Eye (tissue), 1 donor: ENCODE measurements at regions not wholly inside any gene's neighbourhood (a gene's known extent, or its start where the extent isn't known, plus 50 kb on each side); places are given as distances from the start of the nearest gene placed in this dataset.
"Not testable (repeated sequence)": the region's sequence is repeated elsewhere in the genome, so short reads cannot be mapped to it uniquely, and the experiment has no call there.

Source experiments
- DNase-seq: peaks from one replicate; pipeline ENCODE4 v3.0.0-alpha.2; 2015

- not testable (repeated sequence) for DNase-seq
Measured at GRCh38 chr5:130294798-130295197, 390.5 kb downstream of the CHSY3 start.

GRCh38 chr5:130290219-130290618 lies 386.0 kb downstream of the CHSY3 start:
- no peak for DNase-seq

GRCh38 chr5:130289132-130290088 lies 385.1 kb downstream of the CHSY3 start:
- DNase-seq = no peak

GRCh38 chr5:130287438-130287837 lies 383.2 kb downstream of the CHSY3 start:
- no peak for DNase-seq

- DNase-seq = no peak
Measured at GRCh38 chr5:130286971-130287370, 382.7 kb downstream of the CHSY3 start.

- DNase-seq = no peak
Measured at GRCh38 chr5:130282049-130282448, 377.8 kb downstream of the CHSY3 start.

GRCh38 chr5:130280528-130281217 lies 376.4 kb downstream of the CHSY3 start:
- no peak for DNase-seq

GRCh38 chr5:130279386-130279785 lies 375.1 kb downstream of the CHSY3 start:
- DNase-seq = no peak

GRCh38 chr5:130278136-130278535 lies 373.9 kb downstream of the CHSY3 start:
- no peak for DNase-seq

- DNase-seq = no peak
Measured at GRCh38 chr5:130277522-130277921, 373.3 kb downstream of the CHSY3 start.

- no peak for DNase-seq
Measured at GRCh38 chr5:130277002-130277401, 372.7 kb downstream of the CHSY3 start.

- no peak for DNase-seq
Measured at GRCh38 chr5:130272837-130273236, 368.6 kb downstream of the CHSY3 start.

- no peak for DNase-seq
Measured at GRCh38 chr5:130270786-130271185, 366.5 kb downstream of the CHSY3 start.

- no peak for DNase-seq
Measured at GRCh38 chr5:130268489-130268888, 364.2 kb downstream of the CHSY3 start.

GRCh38 chr5:130267926-130268325 lies 363.7 kb downstream of the CHSY3 start:
- no peak for DNase-seq

GRCh38 chr5:130260481-130260880 lies 356.2 kb downstream of the CHSY3 start:
- DNase-seq = no peak

- DNase-seq = no peak
Measured at GRCh38 chr5:130251931-130252330, 347.7 kb downstream of the CHSY3 start.

- DNase-seq = no peak
Measured at GRCh38 chr5:130243641-130244040, 339.4 kb downstream of the CHSY3 start.

- no peak for DNase-seq
Measured at GRCh38 chr5:130237721-130238120, 333.5 kb downstream of the CHSY3 start.
